Stimulated activated CD8-positive, alpha-beta memory T cell treated with anti-CD3 and anti-CD28 coated beads, Interleukin-15, amount 100 ng/mL, for 48 hours (primary cell): ENCODE measurements at regions not wholly inside any gene's neighbourhood (a gene's known extent, or its start where the extent isn't known, plus 50 kb on each side); places are given as distances from the start of the nearest gene placed in this dataset.

Experiments
- DNase-seq, 2 donors: peaks; one replicate each; pipeline ENCODE4 v3.0.0-alpha.2; 2020; ENCODE audit warnings: low read depth in 2 of 2

GRCh38 chr6:163998496-163998895 lies 584.0 kb downstream of the QKI start:
- no peak for DNase-seq

GRCh38 chr6:163996491-163996890 lies 582.0 kb downstream of the QKI start:
- no peak for DNase-seq

DNA sequence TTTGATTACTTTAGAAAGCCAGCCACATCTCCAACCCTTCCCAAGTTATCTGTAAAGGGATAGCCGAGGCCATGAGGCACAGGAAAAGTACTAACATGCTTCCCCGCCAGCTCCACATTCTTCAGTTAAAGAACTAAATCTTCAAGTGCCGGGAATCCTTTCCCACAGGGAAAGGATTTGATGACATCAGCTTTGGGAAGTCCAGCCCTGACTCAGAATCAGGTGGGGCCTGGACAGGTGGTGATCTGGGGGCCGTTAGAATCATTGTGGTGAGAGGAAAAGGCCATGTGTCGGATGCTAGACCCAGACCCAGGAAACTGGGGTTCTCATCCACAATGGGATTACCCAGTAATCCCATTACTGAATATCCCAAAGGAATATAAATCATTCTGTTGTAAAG lies 580.0 kb downstream of the QKI start:
- DNase-seq, result no peak

DNA sequence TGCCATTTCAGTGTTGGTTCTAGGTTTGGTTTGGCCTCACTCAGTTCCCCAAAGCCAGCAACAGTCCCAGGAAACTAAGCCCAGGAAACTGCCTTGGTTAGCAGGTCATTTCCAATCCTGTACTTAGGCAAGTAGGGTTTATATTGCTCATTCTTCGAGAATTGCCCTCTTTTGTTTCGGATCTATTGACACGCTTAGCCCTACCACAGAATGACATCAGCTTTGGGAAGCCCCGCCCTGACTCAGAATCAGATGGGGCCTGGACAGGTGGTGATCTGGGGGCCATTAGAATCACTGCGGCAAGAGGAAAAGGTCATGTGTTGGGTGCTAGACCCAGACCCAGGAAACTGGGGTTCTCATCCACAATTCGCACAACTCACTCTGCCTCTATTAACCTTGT lies 578.2 kb downstream of the QKI start:
- no peak for DNase-seq

GRCh38 chr6:163992056-163992455 lies 577.5 kb downstream of the QKI start:
- DNase-seq, result no peak

- DNase-seq, result no peak
These were observed 576.8 kb downstream of the QKI start for GRCh38 chr6:163991321-163991720.

- DNase-seq, result no peak
These were observed 571.8 kb downstream of the QKI start for GRCh38 chr6:163986313-163986712.

DNA sequence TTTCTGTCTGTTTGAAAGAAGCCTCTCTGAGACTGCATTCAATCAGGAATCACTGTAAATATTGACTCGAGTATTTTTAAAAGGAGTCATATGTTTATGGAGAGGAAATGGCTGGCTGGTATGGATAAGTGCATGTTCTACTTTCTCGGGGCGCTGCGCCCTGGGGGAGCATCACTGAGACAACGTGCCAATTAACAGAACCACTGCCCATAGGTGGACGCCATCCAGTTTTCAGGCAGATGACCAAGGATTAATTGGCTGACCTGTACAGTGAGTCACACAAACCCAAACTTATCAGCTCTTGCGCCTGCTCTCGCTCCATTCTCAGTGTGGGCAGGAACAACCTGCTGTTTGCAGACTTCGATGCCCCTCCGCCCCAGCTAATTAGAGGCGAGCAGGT lies 571.2 kb downstream of the QKI start:
- DNase-seq, result no peak

DNA sequence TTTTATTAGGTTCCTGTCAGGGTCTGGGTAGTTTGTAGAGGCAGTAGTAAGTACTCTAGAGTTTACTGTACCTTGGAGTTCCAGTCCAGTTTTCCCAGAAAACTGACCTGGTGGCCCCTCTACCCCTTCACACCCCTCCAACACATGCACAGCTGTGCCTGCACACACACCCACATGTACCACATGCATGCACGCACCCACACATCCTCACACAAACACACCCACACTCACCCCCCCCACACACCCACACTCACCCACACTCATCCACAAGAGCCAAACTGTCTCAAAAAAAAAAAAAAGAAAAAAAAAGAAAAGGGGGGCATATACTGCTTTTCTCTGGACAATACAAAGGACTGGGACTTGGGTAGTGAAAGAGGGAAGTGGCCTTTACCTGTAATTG lies 570.5 kb downstream of the QKI start:
- DNase-seq, result no peak

- DNase-seq, result no peak
These were observed 569.8 kb downstream of the QKI start for GRCh38 chr6:163984124-163984936.

DNA sequence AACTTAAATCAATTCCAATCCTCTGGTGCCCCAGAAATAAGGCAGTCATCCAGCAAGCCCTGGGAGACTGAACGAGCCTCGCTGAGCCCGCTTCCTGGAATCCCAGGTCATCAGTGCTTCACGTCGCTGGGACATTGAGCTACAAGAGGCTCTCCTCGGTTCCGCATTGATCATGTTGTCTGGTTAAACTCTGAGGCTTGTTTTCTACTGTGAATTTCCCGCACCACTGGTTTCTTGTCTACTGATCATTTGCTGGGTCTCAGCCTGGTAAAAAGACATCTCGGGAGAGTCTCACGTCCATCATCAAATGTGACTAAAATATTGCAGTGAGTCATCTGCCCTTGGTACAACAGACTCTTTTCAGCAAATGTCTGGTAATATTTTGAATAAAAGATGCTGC lies 569.2 kb downstream of the QKI start:
- no peak for DNase-seq

DNA sequence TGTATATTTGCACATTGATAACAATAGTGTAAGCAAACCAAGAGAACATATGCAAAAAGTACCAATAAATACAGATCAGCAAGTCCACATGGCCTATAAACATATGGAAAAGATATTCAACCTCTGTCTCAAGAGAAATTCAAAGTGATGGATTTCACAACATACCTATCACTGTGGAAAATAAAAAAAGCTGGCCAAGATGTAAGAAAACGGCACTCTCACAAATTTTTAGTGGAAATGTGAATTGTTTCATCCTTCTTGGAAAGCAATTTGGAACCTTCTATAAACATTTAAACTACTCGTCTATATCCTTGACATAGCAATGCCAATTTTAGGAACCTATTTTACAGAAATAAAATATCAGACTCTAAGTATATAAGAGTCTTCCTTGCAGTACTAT lies 559.8 kb downstream of the QKI start:
- DNase-seq, result no peak

DNA sequence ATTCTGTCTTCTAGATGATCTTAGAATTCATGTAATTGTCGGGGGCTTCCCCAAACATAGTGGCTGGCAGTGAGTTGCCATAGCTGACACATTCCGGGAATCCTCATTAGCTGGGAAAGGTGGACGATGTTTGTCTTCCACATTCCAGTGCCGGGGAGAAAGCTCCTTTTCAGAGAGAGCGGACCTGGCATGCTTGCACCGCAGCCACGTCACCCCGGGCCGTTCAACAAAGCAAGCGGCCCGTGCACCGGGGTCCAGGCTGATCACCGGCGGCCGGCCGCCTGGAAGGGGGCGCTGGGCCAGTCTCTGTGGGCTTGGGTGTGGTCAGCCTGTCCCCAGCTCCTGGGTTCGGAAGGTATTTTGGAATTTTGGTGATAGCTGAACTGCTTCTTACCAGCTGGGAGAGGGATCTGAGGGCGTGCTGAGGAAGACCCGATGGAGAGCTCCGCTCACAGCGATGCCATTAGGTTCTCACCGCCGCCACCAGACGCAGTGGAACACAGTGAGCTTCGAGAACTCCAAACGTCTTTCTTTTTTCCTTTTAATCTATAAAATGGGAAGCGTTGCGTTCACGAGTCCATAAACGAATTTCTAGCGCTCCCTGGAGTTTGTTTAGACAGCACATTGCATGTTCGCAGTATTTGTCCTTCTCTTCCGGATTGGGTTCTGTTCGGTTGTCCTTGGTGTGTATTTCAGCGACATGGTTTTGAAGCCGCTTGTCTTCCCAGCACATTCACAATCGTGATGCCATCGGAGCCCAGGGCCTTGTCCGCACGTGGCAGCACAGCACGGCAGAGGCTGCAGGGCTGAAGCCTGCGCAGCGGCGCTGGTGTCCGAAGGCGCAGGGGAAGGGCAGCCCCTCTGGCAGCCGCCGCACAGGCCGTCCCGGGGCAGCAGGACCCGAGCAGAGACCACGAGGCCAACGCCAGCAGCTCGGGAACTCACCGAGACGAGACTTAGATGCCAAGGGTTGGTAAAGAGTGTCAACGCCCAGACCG lies 557.6 kb downstream of the QKI start:
- DNase-seq, result no peak

- DNase-seq, result no peak
These were observed 556.5 kb downstream of the QKI start for GRCh38 chr6:163970846-163971564.

GRCh38 chr6:163965426-163966348 lies 551.2 kb downstream of the QKI start:
- no peak for DNase-seq

DNA sequence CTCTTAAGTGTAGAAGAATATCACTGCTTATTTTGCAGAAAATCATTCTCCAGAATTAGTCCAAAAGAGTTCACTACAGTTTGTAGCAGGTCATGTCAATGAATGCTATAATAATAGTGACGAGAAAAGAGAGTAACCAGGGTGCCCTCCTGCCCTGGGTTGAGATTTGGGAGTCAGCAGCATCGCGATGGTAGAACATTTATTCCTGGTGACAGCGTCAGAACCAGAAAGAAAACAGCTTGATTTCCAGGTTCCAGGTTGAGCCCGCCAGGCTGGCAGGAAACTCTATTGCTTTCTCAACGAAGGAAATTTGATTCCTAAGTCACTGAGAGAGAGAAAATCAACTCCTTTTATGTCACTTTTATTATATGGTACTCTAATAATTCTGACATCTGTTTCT lies 550.3 kb downstream of the QKI start:
- no peak for DNase-seq

DNA sequence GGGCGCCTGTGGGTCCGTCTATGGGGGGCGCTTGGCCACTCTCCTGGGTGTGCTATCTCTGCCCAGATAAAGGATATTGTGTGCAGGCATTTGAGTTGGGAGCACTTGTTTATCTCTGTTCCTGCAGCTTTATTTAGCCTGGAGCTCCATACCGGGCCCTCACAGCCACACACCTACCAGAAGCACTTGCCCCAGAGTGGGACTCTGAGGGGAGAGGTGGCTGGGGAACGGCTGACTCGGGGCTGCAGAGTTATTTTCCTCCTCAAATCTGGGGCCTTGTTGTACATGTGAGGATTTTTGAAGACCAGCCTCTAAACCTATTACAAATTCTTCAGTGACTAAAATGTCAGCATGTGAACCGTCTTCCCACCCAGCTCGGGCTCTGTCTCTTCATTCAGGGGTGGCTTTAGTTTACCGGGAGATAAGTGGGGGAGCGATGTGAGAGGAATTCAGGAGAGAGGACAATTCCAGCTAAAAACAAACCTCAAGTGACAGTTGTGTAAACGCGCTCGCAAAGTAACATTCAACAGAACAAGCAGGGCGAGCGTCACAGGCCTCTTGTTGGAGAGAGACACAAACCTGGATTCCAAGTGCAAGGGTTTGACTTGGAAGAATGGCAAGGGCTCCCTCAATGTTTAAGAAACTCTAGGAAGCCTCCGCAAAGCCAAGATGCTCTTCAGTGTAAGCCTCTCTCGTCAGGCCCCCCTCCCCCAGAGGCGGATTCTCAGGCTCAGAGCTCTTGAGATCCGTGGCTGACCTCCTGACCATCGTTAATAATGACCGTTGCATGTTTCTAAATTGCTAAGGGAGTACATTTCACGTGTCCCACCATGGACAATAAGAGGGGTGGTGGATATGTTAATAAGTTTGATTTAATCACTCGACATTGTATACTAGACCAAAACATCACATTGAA lies 548.9 kb downstream of the QKI start:
- DNase-seq, result no peak

DNA sequence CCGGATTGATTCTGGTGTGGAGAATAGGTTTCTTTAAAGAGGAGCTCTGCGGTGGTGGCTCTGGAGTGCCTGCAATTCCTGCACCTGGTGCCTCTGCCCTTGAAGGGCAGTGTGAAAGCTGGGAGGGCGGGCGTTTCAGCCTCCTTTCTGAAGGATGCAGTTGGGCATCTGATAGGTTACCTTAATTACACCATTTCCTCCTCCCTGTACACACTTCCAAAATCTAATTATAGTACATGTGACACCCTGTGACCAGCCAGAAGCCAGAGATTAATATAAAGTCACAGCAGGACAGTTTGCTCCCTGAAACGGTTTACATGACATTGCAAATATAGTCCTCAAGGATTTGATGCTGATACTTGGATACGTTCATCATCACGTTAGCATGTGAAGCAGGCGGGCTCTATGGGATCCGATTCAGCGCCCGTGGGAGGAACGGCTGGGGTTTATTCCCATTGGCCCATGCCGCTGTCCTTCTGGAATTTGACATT lies 548.2 kb downstream of the QKI start:
- no peak for DNase-seq

DNA sequence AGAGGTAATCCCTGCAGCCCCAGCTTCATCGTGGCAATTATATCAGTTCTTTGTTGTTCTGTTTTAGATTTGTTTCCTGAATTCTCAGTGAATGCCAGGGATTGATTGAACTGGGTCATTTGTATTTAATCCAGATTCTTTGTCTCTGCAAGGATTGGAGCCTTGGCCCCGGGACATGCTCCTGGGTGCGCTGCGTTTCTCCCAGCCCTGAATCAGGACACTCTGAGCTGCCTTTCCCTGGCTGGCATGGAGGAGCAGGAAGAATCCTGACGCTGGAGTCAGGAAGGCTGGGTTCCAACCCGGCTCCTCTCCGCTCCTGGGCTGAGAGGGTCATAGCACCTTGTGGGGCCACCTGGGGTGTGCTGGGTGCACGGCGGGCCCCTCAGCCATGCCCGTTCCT lies 545.6 kb downstream of the QKI start:
- no peak for DNase-seq

- no peak for DNase-seq
These were observed 544.1 kb downstream of the QKI start for GRCh38 chr6:163958646-163959045.
